DND-41 (cell line): ENCODE measurements at regions not wholly inside any gene's neighbourhood (a gene's known extent, or its start where the extent isn't known, plus 50 kb on each side); places are given as distances from the start of the nearest gene placed in this dataset.

Experiments
- ATAC-seq: fragments of 200-7000 bp; cut with Tn5 transposase; 3 replicates; pipeline ENCODE4 v1.9.1; 2021; ENCODE audit warnings: low read depth; ENCODE audit not compliant: insufficient read depth
- DNase-seq: peaks from one replicate; pipeline ENCODE4 v3.0.0-alpha.2; 2020
- H2AFZ ChIP-seq: 2 replicates; pipeline ENCODE4 v1.6.0; 2012; ENCODE audit warnings: low read depth, low read length
- H3K27ac ChIP-seq: 2 replicates; pipeline ENCODE4 v1.5.1; 2012; ENCODE audit warnings: low read length, inconsistent platforms
- H3K27me3 ChIP-seq: fragments of 200-600 bp; sonication (generic); 2 replicates; pipeline ENCODE4 v1.6.0; 2012; ENCODE audit warnings: low read length, mild to moderate bottlenecking, inconsistent platforms; ENCODE audit not compliant: insufficient read depth, poor library complexity
- H3K36me3 ChIP-seq: 2 replicates; pipeline ENCODE4 v1.5.1; 2012; ENCODE audit warnings: low read length, inconsistent platforms; ENCODE audit not compliant: insufficient read depth
- H3K4me1 ChIP-seq: 2 replicates; pipeline ENCODE4 v1.5.1; 2012; ENCODE audit warnings: mild to moderate bottlenecking, low read length; ENCODE audit not compliant: insufficient read depth
- H3K4me2 ChIP-seq: 2 replicates; pipeline ENCODE4 v1.6.0; 2012; ENCODE audit warnings: mild to moderate bottlenecking, moderate library complexity, low read length, inconsistent platforms; ENCODE audit not compliant: insufficient read depth
- H3K4me3 ChIP-seq, 2 experiments: fragments of 200-600 bp in 1 of 2; shearing (Covaris generic) in 1 of 2; 2 replicates each; pipeline ENCODE4 v1.5.1; 2012 to 2016; ENCODE audit warnings: inconsistent platforms in 2 of 2, low read length in 2 of 2, mild to moderate bottlenecking in 2 of 2, low read depth in 1 of 2, moderate library complexity in 1 of 2
- H3K79me2 ChIP-seq: 2 replicates; pipeline ENCODE4 v1.6.0; 2012; ENCODE audit warnings: low read length, inconsistent platforms; ENCODE audit not compliant: insufficient read depth
- H3K9ac ChIP-seq: 2 replicates; pipeline ENCODE4 v1.6.0; 2012; ENCODE audit warnings: low read depth, mild to moderate bottlenecking, inconsistent platforms, low read length, moderate library complexity
- H3K9me3 ChIP-seq: 2 replicates; pipeline ENCODE4 v1.5.1; 2012; ENCODE audit warnings: low read length, moderate library complexity, mild to moderate bottlenecking, inconsistent platforms; ENCODE audit not compliant: insufficient read depth, severe bottlenecking
- H4K20me1 ChIP-seq: 2 replicates; pipeline ENCODE4 v1.6.0; 2012; ENCODE audit warnings: low read length; ENCODE audit not compliant: insufficient read depth
- CTCF ChIP-seq: IDR thresholded peaks from 2 replicates; pipeline ENCODE4 v1.5.1; 2012; ENCODE audit warnings: borderline replicate concordance, low read length, moderate library complexity, mild to moderate bottlenecking; ENCODE audit not compliant: poor library complexity, severe bottlenecking; ENCODE audit errors: extremely low read depth
- EZH2 ChIP-seq: IDR thresholded peaks from 3 replicates; pipeline ENCODE4 v1.6.1; 2012; ENCODE audit warnings: borderline replicate concordance, low read depth, mild to moderate bottlenecking, moderate library complexity, low read length, inconsistent platforms; ENCODE audit not compliant: severe bottlenecking

GRCh38 chr1:94669198-94669597 is 127.6 kb upstream of the F3 start:
- no peaks in the 10 kb centered on the region for H4K20me1 ChIP-seq
- DNase-seq (no peak), ATAC-seq (no peak)
- no peak overlapping the region for H2AFZ ChIP-seq
- no peaks in the 10 kb centered on the region for H3K9me3 ChIP-seq
- no peaks in the 10 kb centered on the region for H3K4me1 ChIP-seq
- TF ChIP-seq CTCF (no peak), EZH2 (no peak)
- H3K79me2 ChIP-seq = no peaks in the 10 kb centered on the region
- H3K9ac ChIP-seq = no peak overlapping the region
- no peak overlapping the region for H3K4me3 ChIP-seq
- H3K4me2 ChIP-seq = no peak overlapping the region
- H3K36me3 ChIP-seq = no peaks in the 10 kb centered on the region
- H3K27me3 ChIP-seq = no peaks in the 10 kb centered on the region
- no peak overlapping the region for H3K27ac ChIP-seq

- H3K27ac ChIP-seq = no peak overlapping the region
- no peak for DNase-seq
- no peaks in the 10 kb centered on the region for H3K4me1 ChIP-seq
Observed at GRCh38 chr1:94668528-94668927, 127.0 kb upstream of the F3 start.

GRCh38 chr1:94667818-94668217 is 126.3 kb upstream of the F3 start:
- no peaks in the 10 kb centered on the region for H3K9me3 ChIP-seq
- no peak overlapping the region for H3K27ac ChIP-seq
- no peak overlapping the region for H3K9ac ChIP-seq
- no peak overlapping the region for H3K4me3 ChIP-seq
- H3K4me1 ChIP-seq = no peaks in the 10 kb centered on the region
- ATAC-seq (no peak), DNase-seq (no peak)
- H3K79me2 ChIP-seq = no peaks in the 10 kb centered on the region
- no peak overlapping the region for H3K4me2 ChIP-seq
- H3K27me3 ChIP-seq = no peaks in the 10 kb centered on the region
- no peak for TF ChIP-seq EZH2
- TF ChIP-seq CTCF = no peak
- no peak overlapping the region for H2AFZ ChIP-seq
- no peaks in the 10 kb centered on the region for H3K36me3 ChIP-seq
- no peaks in the 10 kb centered on the region for H4K20me1 ChIP-seq

More at GRCh38 chr1:94668528-94668927, 127.0 kb upstream of the F3 start:
- Histone ChIP-seq H3K4me2 (no peak overlapping the region), H3K9me3 (no peaks in the 10 kb centered on the region), H3K4me3 (no peak overlapping the region), H2AFZ (no peak overlapping the region), H3K9ac (no peak overlapping the region), H3K36me3 (no peaks in the 10 kb centered on the region), H3K27me3 (no peaks in the 10 kb centered on the region), H3K79me2 (no peaks in the 10 kb centered on the region), H4K20me1 (no peaks in the 10 kb centered on the region)
- ATAC-seq = no peak
- TF ChIP-seq EZH2 (no peak), CTCF (no peak)

- H3K9ac ChIP-seq = no peak overlapping the region
- no peaks in the 10 kb centered on the region for H3K9me3 ChIP-seq
- no peak for ATAC-seq
- no peak overlapping the region for H3K27ac ChIP-seq
- H3K27me3 ChIP-seq = no peaks in the 10 kb centered on the region
- H4K20me1 ChIP-seq = no peaks in the 10 kb centered on the region
- H3K36me3 ChIP-seq = no peaks in the 10 kb centered on the region
- H3K79me2 ChIP-seq = no peaks in the 10 kb centered on the region
- H3K4me2 ChIP-seq = no peak overlapping the region
- DNase-seq = no peak
- no peak overlapping the region for H3K4me3 ChIP-seq
- TF ChIP-seq CTCF = no peak
- TF ChIP-seq EZH2 = no peak
- H3K4me1 ChIP-seq = no peaks in the 10 kb centered on the region
- H2AFZ ChIP-seq = no peak overlapping the region
Observed at GRCh38 chr1:94666797-94667196, 125.2 kb upstream of the F3 start.
